ENCODE measurements at regions not wholly inside any gene's neighbourhood (a gene's known extent, or its start where the extent isn't known, plus 50 kb on each side); places are given as distances from the start of the nearest gene placed in this dataset.
"Not testable (repeated sequence)": the region's sequence is repeated elsewhere in the genome, so short reads cannot be mapped to it uniquely, and the experiment has no call there.

GRCh38 chr1:143644035-143644434 lies 327.8 kb downstream of the FAM72C start:
- TF ChIP-seq CTCF, POLR2A (IDR thresholded peaks at IDR 0.05): not testable (repeated sequence)

Data from body of pancreas (tissue), 4 donors.